HG03103 (cell line): ENCODE measurements at regions not wholly inside any gene's neighbourhood (a gene's known extent, or its start where the extent isn't known, plus 50 kb on each side); places are given as distances from the start of the nearest gene placed in this dataset.

Experiments
- ATAC-seq: cut with Tn5 transposase; IDR thresholded peaks from one replicate; pipeline ENCODE4 v1.9.1; 2021; ENCODE audit warnings: low read depth; ENCODE audit not compliant: unreplicated experiment

GRCh38 chr16:86285938-86286921, 224.1 kb upstream of the FOXF1 start:
- no peak for ATAC-seq

GRCh38 chr16:86286991-86287663, 223.2 kb upstream of the FOXF1 start:
- no peak for ATAC-seq

DNA sequence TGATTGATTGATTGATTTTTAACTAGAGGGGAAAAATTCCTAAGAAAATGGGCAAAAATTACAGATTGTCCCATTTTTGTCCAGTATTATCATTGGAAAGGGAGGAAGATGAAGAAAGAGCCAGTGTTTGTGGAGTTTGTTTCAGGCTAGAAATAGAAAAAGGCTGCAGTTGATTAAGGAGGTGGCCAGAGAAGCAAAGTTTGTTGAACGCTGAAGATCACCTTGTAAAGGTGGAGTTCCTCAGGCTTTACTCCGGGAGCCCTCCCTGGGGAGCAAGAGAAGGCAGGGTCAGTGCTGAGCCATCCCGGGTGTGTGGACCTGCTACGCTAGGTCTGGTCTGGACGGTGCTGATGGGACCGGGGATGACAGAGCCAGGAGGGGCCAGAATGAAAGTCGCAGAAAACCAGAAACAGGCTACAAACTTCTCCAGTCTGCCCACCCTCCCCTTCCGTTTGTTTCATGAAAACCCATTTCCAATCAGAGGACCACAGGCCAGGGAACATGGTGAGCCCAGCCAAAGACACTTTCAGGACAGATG, 222.6 kb upstream of the FOXF1 start:
- ATAC-seq: no peak

GRCh38 chr16:86288716-86289294, 221.5 kb upstream of the FOXF1 start:
- ATAC-seq: no peak

GRCh38 chr16:86289304-86289703, 221.0 kb upstream of the FOXF1 start:
- no peak for ATAC-seq

- no peak for ATAC-seq
These were observed 220.4 kb upstream of the FOXF1 start for GRCh38 chr16:86289907-86290306.

DNA sequence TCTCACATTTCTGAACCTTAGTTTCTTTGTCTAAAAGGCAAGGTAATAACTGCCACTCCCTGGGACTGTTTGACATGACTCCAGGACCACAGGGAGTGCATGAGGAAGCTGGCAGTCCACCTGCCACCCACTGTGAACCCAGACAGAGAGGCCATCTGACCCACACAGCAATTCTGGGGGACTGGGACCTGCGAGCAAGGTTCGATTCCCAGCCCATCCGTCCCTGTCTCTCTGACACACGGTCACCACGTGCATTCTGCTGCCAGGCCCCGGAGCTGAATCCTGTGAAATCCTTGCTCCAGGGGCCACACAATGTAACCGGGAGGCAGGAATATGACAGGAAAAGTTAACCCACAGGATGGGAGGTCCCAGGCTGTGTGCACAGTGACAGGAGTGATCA, 218.8 kb upstream of the FOXF1 start:
- ATAC-seq: no peak

GRCh38 chr16:86292171-86292775, 218.1 kb upstream of the FOXF1 start:
- ATAC-seq: no peak

DNA sequence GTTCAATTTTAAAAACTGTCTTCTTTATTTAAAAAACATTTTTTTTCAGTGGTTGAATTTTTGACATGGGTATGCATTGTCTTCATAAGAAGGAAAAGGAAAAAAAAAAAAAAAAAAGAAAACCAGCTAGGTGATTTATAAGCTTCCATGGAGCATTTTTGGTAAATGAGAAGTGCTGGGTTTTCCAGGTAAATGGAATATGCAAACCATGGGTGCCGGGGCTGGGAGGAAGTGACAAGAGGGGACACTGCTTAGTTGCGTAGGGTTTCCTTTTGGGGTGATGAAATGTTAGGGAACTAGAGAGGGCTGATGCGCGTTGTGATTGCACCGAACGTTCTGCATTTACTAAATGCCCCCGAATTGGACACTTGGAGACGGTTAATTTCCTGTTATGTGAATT, 217.4 kb upstream of the FOXF1 start:
- ATAC-seq: no peak

DNA sequence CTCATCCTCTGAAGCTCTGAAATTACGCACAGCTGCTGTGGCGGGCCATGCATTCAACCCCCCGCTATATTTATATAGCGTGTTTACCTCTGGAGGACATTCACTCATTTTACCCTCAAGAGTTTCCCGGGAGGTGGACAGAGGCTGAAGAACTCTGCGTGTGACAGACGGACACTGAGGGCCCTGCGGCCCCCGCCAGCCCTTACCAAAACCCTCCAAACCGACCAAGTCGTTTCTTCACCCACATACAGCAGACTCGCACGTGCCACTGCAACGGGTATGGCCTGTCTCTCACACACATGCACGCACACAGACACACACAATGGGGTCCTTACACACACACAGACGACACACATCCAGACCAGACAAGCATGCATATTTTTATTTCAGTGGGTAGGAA, 216.4 kb upstream of the FOXF1 start:
- no peak for ATAC-seq

DNA sequence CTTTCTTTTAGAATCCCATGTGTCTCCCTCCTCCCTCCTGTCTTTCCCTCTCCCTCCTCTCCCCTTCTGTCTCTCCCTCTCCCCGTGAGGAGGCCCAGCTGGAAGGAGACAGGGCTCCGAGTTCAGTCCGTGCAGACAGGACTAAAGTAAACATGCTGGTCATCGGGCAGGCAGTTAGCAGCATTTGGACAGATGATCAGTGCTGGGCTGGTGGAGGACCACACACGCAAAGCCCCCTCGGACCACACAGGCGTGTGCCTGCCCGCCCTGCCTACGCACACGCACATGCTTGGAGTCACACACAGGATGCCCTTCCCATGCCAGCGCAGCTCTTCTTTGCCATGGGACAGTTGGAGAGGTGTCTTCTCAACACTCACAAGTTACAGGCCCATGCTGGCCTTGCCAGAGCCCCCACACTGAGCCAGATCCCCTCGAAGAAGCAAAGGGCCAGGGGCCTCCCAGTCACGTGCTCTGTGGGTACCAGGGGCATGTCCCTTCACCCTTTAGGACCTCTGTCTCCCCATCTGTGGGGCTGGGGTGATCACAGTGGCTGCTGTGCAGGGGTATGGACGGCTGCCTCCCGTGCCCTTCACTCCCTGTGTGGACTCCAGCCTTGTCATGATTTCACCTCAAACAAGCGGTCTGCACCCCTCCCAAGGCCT, 215.7 kb upstream of the FOXF1 start:
- ATAC-seq: no peak

GRCh38 chr16:86296256-86296655, 214.1 kb upstream of the FOXF1 start:
- no peak for ATAC-seq

DNA sequence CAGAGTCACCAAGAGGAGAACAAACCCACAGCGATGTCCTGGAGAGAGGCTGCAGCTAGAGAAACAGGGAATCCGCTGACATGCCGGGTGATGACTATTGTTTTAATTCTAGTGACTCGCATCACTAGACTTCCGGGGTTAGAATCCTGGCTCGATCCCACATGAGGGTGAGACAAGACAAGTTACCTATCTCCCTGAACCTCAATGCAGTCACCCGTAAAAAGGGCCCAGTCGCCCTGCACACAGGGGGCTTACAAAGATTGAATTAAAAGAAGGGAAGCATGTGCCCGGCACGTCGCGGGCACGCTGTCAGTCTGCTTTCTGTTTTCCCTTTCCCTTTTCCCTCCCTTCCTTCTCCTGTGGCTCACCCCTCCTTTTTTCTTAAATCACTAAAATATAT, 212.9 kb upstream of the FOXF1 start:
- no peak for ATAC-seq

GRCh38 chr16:86297866-86298757, 212.2 kb upstream of the FOXF1 start:
- ATAC-seq: no peak

DNA sequence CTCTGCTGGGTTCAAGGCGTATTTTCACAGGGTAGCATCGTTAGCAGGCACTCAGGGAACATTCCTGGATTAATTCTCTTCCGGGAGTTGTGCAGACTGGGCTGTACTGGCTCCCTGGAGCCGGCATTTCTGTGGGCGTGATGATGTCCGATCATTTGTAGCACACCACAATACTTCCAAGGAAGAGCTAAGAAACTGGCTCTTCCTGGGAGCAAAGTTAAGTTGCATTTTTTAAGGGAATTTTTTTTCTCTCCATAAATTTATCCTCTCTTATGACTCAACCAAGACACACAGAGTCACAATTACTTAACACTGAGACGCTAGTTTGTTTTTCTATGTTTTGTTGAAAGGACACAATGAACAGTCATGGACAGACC, 211.6 kb upstream of the FOXF1 start:
- ATAC-seq: no peak

DNA sequence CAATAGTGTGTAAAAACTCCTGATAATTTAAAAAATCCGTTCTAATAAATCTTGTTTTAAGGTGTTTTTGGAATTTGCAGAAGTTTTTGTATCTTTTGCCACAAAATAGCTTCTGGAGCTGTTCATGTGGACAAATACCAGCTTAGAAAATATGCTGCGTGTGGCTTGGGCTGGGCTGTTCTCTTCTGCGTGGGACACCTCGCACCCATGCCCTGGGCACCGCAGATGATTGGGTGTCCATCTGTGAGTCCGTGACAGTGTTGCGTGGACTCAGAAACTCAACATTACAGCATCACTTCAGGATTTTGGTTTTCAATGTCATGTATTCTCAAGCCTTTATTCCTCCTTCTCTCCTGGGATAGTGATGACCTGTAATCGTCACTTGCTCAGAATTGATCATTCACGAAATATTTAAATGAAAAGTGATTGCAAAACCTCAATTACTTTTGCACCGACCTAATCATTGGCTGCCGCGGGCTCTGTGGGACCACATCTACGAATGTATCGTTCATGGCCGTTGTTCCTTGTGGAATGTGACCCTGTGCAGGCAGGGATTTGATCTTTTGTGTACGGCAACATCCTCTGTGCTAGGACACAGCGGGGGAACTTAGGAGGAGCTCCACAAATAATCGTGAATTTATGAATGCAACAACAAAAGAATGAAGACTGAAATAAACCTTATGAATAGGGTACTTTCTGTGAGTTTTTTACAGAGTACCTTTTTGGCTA, 210.3 kb upstream of the FOXF1 start:
- ATAC-seq: no peak

- ATAC-seq: no peak
These were observed 209.4 kb upstream of the FOXF1 start for GRCh38 chr16:86300746-86301481.
